H1 (cell line): ENCODE measurements at regions not wholly inside any gene's neighbourhood (a gene's known extent, or its start where the extent isn't known, plus 50 kb on each side); places are given as distances from the start of the nearest gene placed in this dataset.

ENCODE experiments used
- CTCF ChIA-PET: fragments of 300-600 bp; sonication (Branson Sonifier 250); formaldehyde crosslinking; loops from one replicate; lab custom pipeline; 2021; ENCODE audit not compliant: partially characterized antibody; lab: Charles Lee
- POLR2A ChIA-PET: fragments of 300-600 bp; sonication (Branson Sonifier 250); formaldehyde crosslinking; loops from one replicate; lab custom pipeline; 2021; ENCODE audit warnings: inconsistent platforms; ENCODE audit not compliant: partially characterized antibody; lab: Charles Lee
- DNase-seq, 2 experiments: peaks; one replicate each; pipeline versions ENCODE4 v3.0.0 to v3.0.0-alpha.2; 2010 to 2022; ENCODE audit warnings: low spot score in 2 of 2, low read depth in 1 of 2, mixed read lengths in 1 of 2
- FAIRE-seq: peaks from 2 replicates; lab custom pipeline; 2011; peaks lifted over from hg19 to GRCh38; lab: Jason Lieb, UNC
- H2AFZ ChIP-seq: 2 replicates; pipeline ENCODE4 v1.8.1; 2012; ENCODE audit warnings: low read length, inconsistent platforms
- H2AK5ac ChIP-seq: 2 replicates; pipeline ENCODE4 v1.6.1; 2013; ENCODE audit warnings: low read depth, low read length
- H2BK120ac ChIP-seq: replicated peaks from 2 replicates; pipeline ENCODE3; 2013; ENCODE audit warnings: low read depth, low read length, inconsistent platforms
- H2BK12ac ChIP-seq: 2 replicates; pipeline ENCODE4 v1.6.1; 2013; ENCODE audit warnings: low read depth, low read length
- H2BK15ac ChIP-seq: 2 replicates; pipeline ENCODE4 v1.6.1; 2013; ENCODE audit warnings: low read length
- H2BK20ac ChIP-seq: 2 replicates; pipeline ENCODE4 v1.6.1; 2013; ENCODE audit warnings: low read length
- H2BK5ac ChIP-seq: 2 replicates; pipeline ENCODE4 v1.6.1; 2013; ENCODE audit warnings: low read depth, low read length
- H3K14ac ChIP-seq: 2 replicates; pipeline ENCODE4 v1.6.1; 2013; ENCODE audit warnings: inconsistent platforms; ENCODE audit not compliant: insufficient read length
- H3K18ac ChIP-seq: 2 replicates; pipeline ENCODE4 v1.6.1; 2013; ENCODE audit warnings: low read length; ENCODE audit errors: extremely low read depth
- H3K23ac ChIP-seq: 2 replicates; pipeline ENCODE4 v1.6.1; 2013; ENCODE audit warnings: inconsistent platforms; ENCODE audit not compliant: insufficient read length
- H3K23me2 ChIP-seq: 2 replicates; pipeline ENCODE4 v1.6.1; 2013; ENCODE audit warnings: low read depth, low read length
- H3K27ac ChIP-seq: 2 replicates; pipeline ENCODE4 v1.6.1; 2011; ENCODE audit warnings: low read depth, low read length, inconsistent platforms
- H3K27me3 ChIP-seq, 4 experiments: replicated peaks in 1 of 4; 1 replicate in 1 of 4; 2 replicates in 3 of 4; pipeline versions ENCODE4 v1.6.1 to v1.8.1; 2011 to 2013; ENCODE audit warnings: low read length in 3 of 4, mild to moderate bottlenecking in 3 of 4, inconsistent platforms in 2 of 4, mixed read lengths in 2 of 4, moderate library complexity in 1 of 4; ENCODE audit not compliant: control insufficient read depth in 3 of 4, insufficient read depth in 3 of 4; ENCODE audit errors: extremely low read depth in 1 of 4
- H3K36me3 ChIP-seq, 4 experiments: 2 replicates each; pipeline versions ENCODE4 v1.6.1 to v1.8.1; 2011 to 2013; ENCODE audit warnings: mild to moderate bottlenecking in 4 of 4, low read length in 3 of 4, moderate library complexity in 2 of 4, control low read depth in 1 of 4, inconsistent platforms in 1 of 4; ENCODE audit not compliant: insufficient read depth in 4 of 4, control insufficient read depth in 2 of 4
- H3K4ac ChIP-seq: replicated peaks from 2 replicates; pipeline ENCODE3; 2013; ENCODE audit warnings: low read length, low read depth, mixed read lengths, inconsistent platforms; ENCODE audit not compliant: insufficient read length
- H3K4me1 ChIP-seq, 4 experiments: replicated peaks in 1 of 4; 1 replicate in 1 of 4; 2 replicates in 3 of 4; pipeline versions ENCODE4 v1.6.1 to v1.8.1; 2011 to 2013; ENCODE audit warnings: low read length in 3 of 4, inconsistent platforms in 2 of 4, mixed read lengths in 1 of 4; ENCODE audit not compliant: insufficient read depth in 4 of 4, control insufficient read depth in 3 of 4
- H3K4me2 ChIP-seq, 2 experiments: 2 replicates each; pipeline versions ENCODE4 v1.6.1 to v1.8.1; 2011 to 2013; ENCODE audit warnings: low read depth in 2 of 2, low read length in 2 of 2, control low read depth in 1 of 2, inconsistent platforms in 1 of 2, mild to moderate bottlenecking in 1 of 2; ENCODE audit not compliant: insufficient read depth in 1 of 2
- H3K4me3 ChIP-seq, 4 experiments: fragments of 200-600, 300-600 bp in 1 of 4; sonication (generic), shearing (Covaris generic), sonication (Bioruptor Twin) in 1 of 4; 2 replicates each; pipeline versions ENCODE4 v1.5.1 to v1.8.1; 2011 to 2016; ENCODE audit warnings: low read length in 4 of 4, low read depth in 3 of 4, control low read depth in 2 of 4, inconsistent platforms in 2 of 4, mild to moderate bottlenecking in 2 of 4, mixed read lengths in 1 of 4, moderate library complexity in 1 of 4; ENCODE audit not compliant: insufficient read depth in 2 of 4; ENCODE audit errors: extremely low read depth in 1 of 4
- H3K56ac ChIP-seq: replicated peaks from 2 replicates; pipeline ENCODE3; 2013; ENCODE audit warnings: low read depth, mild to moderate bottlenecking, mixed read lengths, low read length, inconsistent platforms; ENCODE audit not compliant: insufficient read length
- H3K79me1 ChIP-seq: 2 replicates; pipeline ENCODE4 v1.6.1; 2013; ENCODE audit warnings: low read depth, low read length, control low read depth
- H3K79me2 ChIP-seq, 2 experiments: 2 replicates each; pipeline versions ENCODE4 v1.6.1 to v1.8.1; 2012 to 2013; ENCODE audit warnings: low read length in 2 of 2, mild to moderate bottlenecking in 2 of 2, inconsistent platforms in 1 of 2; ENCODE audit not compliant: insufficient read depth in 2 of 2, control insufficient read depth in 1 of 2
- H3K9ac ChIP-seq, 4 experiments: replicated peaks in 1 of 4; 1 replicate in 1 of 4; 2 replicates in 3 of 4; pipeline versions ENCODE4 v1.6.1 to v1.8.1; 2011 to 2013; ENCODE audit warnings: low read depth in 3 of 4, low read length in 3 of 4, control low read depth in 2 of 4, mild to moderate bottlenecking in 2 of 4, moderate library complexity in 2 of 4, inconsistent platforms in 1 of 4; ENCODE audit errors: extremely low read depth in 1 of 4
- H3K9me3 ChIP-seq, 2 experiments: 2 replicates each; pipeline versions ENCODE4 v1.6.1 to v1.8.1; 2012 to 2013; ENCODE audit warnings: mild to moderate bottlenecking in 2 of 2, moderate library complexity in 2 of 2, control low read depth in 1 of 2, inconsistent platforms in 1 of 2, low read depth in 1 of 2, low read length in 1 of 2, mixed read lengths in 1 of 2; ENCODE audit not compliant: insufficient read depth in 2 of 2
- H4K20me1 ChIP-seq, 2 experiments: replicated peaks in 1 of 2; 2 replicates each; pipeline versions ENCODE3 to v1.8.1; 2011 to 2013; ENCODE audit warnings: inconsistent platforms in 2 of 2, low read length in 2 of 2, mild to moderate bottlenecking in 1 of 2; ENCODE audit not compliant: insufficient read depth in 2 of 2, control insufficient read depth in 1 of 2
- H4K5ac ChIP-seq: 2 replicates; pipeline ENCODE4 v1.6.1; 2013; ENCODE audit warnings: low read length, low read depth, mixed read lengths, inconsistent platforms; ENCODE audit not compliant: insufficient read length
- H4K8ac ChIP-seq: 2 replicates; pipeline ENCODE4 v1.8.0; 2013; ENCODE audit warnings: mild to moderate bottlenecking, moderate library complexity, low read length, inconsistent platforms; ENCODE audit not compliant: insufficient read depth; ENCODE audit errors: extremely low read depth
- H4K91ac ChIP-seq: replicated peaks from 2 replicates; pipeline ENCODE3; 2013; ENCODE audit warnings: low read length, mixed read lengths, inconsistent platforms; ENCODE audit not compliant: insufficient read length
- BACH1 ChIP-seq: IDR thresholded peaks from 2 replicates; pipeline ENCODE4 v1.6.1; 2012; ENCODE audit warnings: low read length, improper control_type of control experiment
- CBX5 ChIP-seq: fragments of 300-800, 300-1000 bp; sonication (generic); IDR thresholded peaks from 2 replicates; pipeline ENCODE4 v1.7.1; 2016; ENCODE audit warnings: antibody characterized with exemption, low read length, low read depth
- CEBPB ChIP-seq: IDR thresholded peaks from 2 replicates; pipeline ENCODE4 v1.6.1; 2012; ENCODE audit warnings: low read depth, low read length
- CHD1 ChIP-seq: IDR thresholded peaks from 2 replicates; pipeline ENCODE4 v1.6.1; 2012; ENCODE audit warnings: low read depth, low read length, improper control_type of control experiment
- GTF2F1 ChIP-seq: IDR thresholded peaks from 2 replicates; pipeline ENCODE4 v1.6.1; 2012; ENCODE audit warnings: low read depth, low read length, improper control_type of control experiment, borderline replicate concordance
- HDAC2 ChIP-seq, 2 experiments: fragments of 300-600 bp in 1 of 2; sonication (generic) in 1 of 2; IDR thresholded peaks; 2 replicates each; pipeline ENCODE4 v1.6.1; 2011 to 2012; ENCODE audit warnings: low read depth in 2 of 2, low read length in 2 of 2, mild to moderate bottlenecking in 2 of 2, moderate library complexity in 2 of 2, borderline replicate concordance in 1 of 2, inconsistent platforms in 1 of 2
- KDM5A ChIP-seq: fragments of 200-600 bp; IDR thresholded peaks from 2 replicates; pipeline ENCODE4 v1.7.1; 2012; ENCODE audit warnings: mild to moderate bottlenecking, low read length, inconsistent platforms, mixed read lengths
- RBBP5 ChIP-seq: IDR thresholded peaks from 2 replicates; pipeline ENCODE4 v1.7.1; 2012; ENCODE audit warnings: low read depth, mild to moderate bottlenecking, inconsistent platforms, low read length, moderate library complexity, borderline replicate concordance
- RFX5 ChIP-seq: IDR thresholded peaks from 2 replicates; pipeline ENCODE4 v1.6.1; 2011; ENCODE audit warnings: low read depth, low read length, improper control_type of control experiment, borderline replicate concordance
- RNF2 ChIP-seq: fragments of 200-900, 300-1000 bp; sonication (generic); IDR thresholded peaks from 2 replicates; pipeline ENCODE4 v1.7.1; 2016; ENCODE audit warnings: borderline replicate concordance, low read depth, mild to moderate bottlenecking, antibody characterized with exemption, low read length; ENCODE audit not compliant: poor library complexity, severe bottlenecking; ENCODE audit errors: missing control alignments
- SIN3A ChIP-seq, 2 experiments: IDR thresholded peaks in 1 of 2; conservative IDR thresholded peaks in 1 of 2; 2 replicates each; pipeline ENCODE4 v1.6.1; 2011 to 2012; ENCODE audit warnings: low read length in 2 of 2, improper control_type of control experiment in 1 of 2, low read depth in 1 of 2, mild to moderate bottlenecking in 1 of 2
- SUZ12 ChIP-seq: fragments of 200-600 bp; sonication (generic); IDR thresholded peaks from 2 replicates; pipeline ENCODE4 v1.6.1; 2012; ENCODE audit warnings: mild to moderate bottlenecking, inconsistent platforms, low read length, moderate library complexity, mixed read lengths
- TAF7 ChIP-seq: optimal IDR thresholded peaks from 2 replicates; pipeline ENCODE3; 2011; ENCODE audit warnings: low read depth, mild to moderate bottlenecking, inconsistent platforms, low read length, moderate library complexity, borderline replicate concordance
- TCF12 ChIP-seq: IDR thresholded peaks from 2 replicates; pipeline ENCODE4 v1.6.1; 2011; ENCODE audit warnings: low read depth, mild to moderate bottlenecking, low read length
- ZNF274 ChIP-seq: IDR thresholded peaks from 2 replicates; pipeline ENCODE4 v1.7.0; 2012; ENCODE audit warnings: low read length, borderline replicate concordance; ENCODE audit errors: extremely low read depth
- WGBS, 2 experiments: shearing (Covaris generic) in 1 of 2; methylation state at CpG; one replicate each; pipeline versions ENCODE4 v1.1.6 to v1.1.7; 2013 to 2015; ENCODE audit warnings: low lambda C conversion rate in 2 of 2, mixed read lengths in 2 of 2, inconsistent platforms in 1 of 2, low coverage in 1 of 2, missing lambda C conversion rate in 1 of 2; ENCODE audit not compliant: insufficient replicate concordance in 2 of 2, insufficient coverage in 1 of 2, insufficient read length in 1 of 2; ENCODE audit errors: extremely low coverage in 1 of 2, missing lambda C conversion rate in 1 of 2; 5-methylcytosine and 5-hydroxymethylcytosine counted together

GRCh38 chrX:115423086-115423485, 133.6 kb downstream of the LUZP4 start:
- Histone ChIP-seq H4K5ac (no peak overlapping the region), H2BK120ac (no peak overlapping the region), H3K27ac (no peak overlapping the region), H2BK12ac (no peak overlapping the region), H3K4ac (no peak overlapping the region), H3K56ac (no peak overlapping the region), H3K4me2 (no peak overlapping the region), H3K4me1 (no peaks in the 10 kb centered on the region), H3K9ac (no peak overlapping the region), H4K91ac (no peak overlapping the region), H2BK15ac (no peak overlapping the region), H4K8ac (no peak overlapping the region), H4K20me1 (no peaks in the 10 kb centered on the region), H3K23ac (no peak overlapping the region), H3K9me3 (no peaks in the 10 kb centered on the region), H3K4me3 (no peak overlapping the region), H3K27me3 (no peaks in the 10 kb centered on the region), H3K14ac (no peak overlapping the region), H2BK20ac (no peak overlapping the region), H2AK5ac (no peak overlapping the region), H2BK5ac (no peak overlapping the region), H3K79me1 (no peaks in the 10 kb centered on the region), H3K36me3 (no peaks in the 10 kb centered on the region), H3K79me2 (no peaks in the 10 kb centered on the region), H3K18ac (no peak overlapping the region), H2AFZ (no peak overlapping the region), H3K23me2 (no peaks in the 10 kb centered on the region)
- FAIRE-seq (no peak), DNase-seq (no peak)
- WGBS, 2 experiments, result 88% methylated on average over 3 of the region's 3 CpGs; no CpG with 5 or more reads in 1 of the 2 experiments
- POLR2A ChIA-PET, result no interaction called here
- CTCF ChIA-PET, result interaction anchor here (0.6 to 1.6 kb wide), 2 partner anchors 10 to 210 kb away, joined by 3 read pairs; no protein-coding TSS in a partner anchor
- TF ChIP-seq HDAC2 (IDR thresholded peaks at IDR 0.05; ENCODE audit: borderline replicate concordance in 1 of 2, low read depth in 2 of 2, low read length in 2 of 2), result no peak
- no peak for TF ChIP-seq CEBPB
- TF ChIP-seq TCF12, result no peak
- TF ChIP-seq KDM5A, result no peak
- TF ChIP-seq RNF2, result no peak
- no peak for TF ChIP-seq CHD1
- no peak for TF ChIP-seq SUZ12
- no peak for TF ChIP-seq RBBP5
- TF ChIP-seq BACH1, result no peak
- no peak for TF ChIP-seq CBX5
- TF ChIP-seq SIN3A (conservative IDR thresholded peaks at IDR 0.05 in 1 of 2, IDR thresholded peaks at IDR 0.05 in 1 of 2; ENCODE audit: low read depth in 1 of 2, low read length in 2 of 2), result no peak
- no peak for TF ChIP-seq TAF7
- no peak for TF ChIP-seq ZNF274
- no peak for TF ChIP-seq RFX5
- TF ChIP-seq GTF2F1, result no peak
